Peyer's patch (tissue), 4 donors: ENCODE measurements at regions not wholly inside any gene's neighbourhood (a gene's known extent, or its start where the extent isn't known, plus 50 kb on each side); places are given as distances from the start of the nearest gene placed in this dataset.

ENCODE experiments used
- CTCF ChIP-seq, 6 experiments: fragments of 450-650 bp in 4 of 6; fragments of 200-600 bp in 2 of 6; sonication (generic) in 1 of 6; IDR thresholded peaks; one replicate each; pipeline ENCODE4 v1.5.1; 2017 to 2019; ENCODE audit warnings: antibody characterized with exemption in 6 of 6, mild to moderate bottlenecking in 3 of 6, moderate library complexity in 1 of 6
- POLR2A ChIP-seq, 2 donors: fragments of 450-650 bp; IDR thresholded peaks; one replicate each; pipeline ENCODE4 v1.5.1; 2017; ENCODE audit warnings: antibody characterized with exemption in 2 of 2, mild to moderate bottlenecking in 2 of 2, moderate library complexity in 2 of 2

- no peak for TF ChIP-seq CTCF (IDR thresholded peaks at IDR 0.05)
- TF ChIP-seq POLR2A (IDR thresholded peaks at IDR 0.05) = no peak
These were observed 185.3 kb downstream of the NRIP1 start for GRCh38 chr21:14879458-14879857.
